A549 (cell line): ENCODE measurements at regions not wholly inside any gene's neighbourhood (a gene's known extent, or its start where the extent isn't known, plus 50 kb on each side); places are given as distances from the start of the nearest gene placed in this dataset.

ENCODE experiments used
- CHD2 ChIP-seq: fragments of 150-350 bp; IDR thresholded peaks from 2 replicates; pipeline ENCODE4 v1.6.1; 2014; ENCODE audit warnings: low read length; ENCODE audit not compliant: partially characterized antibody
- EHMT2 ChIP-seq: fragments of 200-600 bp; sonication (generic); IDR thresholded peaks from 2 replicates; pipeline ENCODE4 v1.6.1; 2016; ENCODE audit warnings: antibody characterized with exemption, low read depth, mild to moderate bottlenecking, moderate library complexity
- KDM1A ChIP-seq: fragments of 200-600 bp; sonication (generic); IDR thresholded peaks from 2 replicates; pipeline ENCODE4 v1.6.1; 2016; ENCODE audit warnings: low read depth, mild to moderate bottlenecking
- NPAS2 ChIP-seq: fragments of 250-450 bp; sonication (Bioruptor Pico); IDR thresholded peaks from 2 replicates; pipeline ENCODE4 v1.8.0; 2022; ENCODE audit warnings: mild to moderate bottlenecking, moderate library complexity, borderline replicate concordance
- ZNF302 ChIP-seq: fragments of 250-450 bp; sonication (Bioruptor Pico); IDR thresholded peaks from 2 replicates; pipeline ENCODE4 v1.9.0; 2021; ENCODE audit warnings: inconsistent platforms, mild to moderate bottlenecking, moderate library complexity
- TF ChIP-seq, protein P1 (sequence below): fragments of >200 bp; sonication (Bioruptor Twin); formaldehyde crosslinking; IDR thresholded peaks from 3 replicates; pipeline ENCODE4 v1.5.1; 2016
- TF ChIP-seq, protein P2 (sequence below): fragments of 200-600 bp; sonication (generic); IDR thresholded peaks from 2 replicates; pipeline ENCODE4 v1.6.1; 2016; ENCODE audit warnings: antibody characterized with exemption, mild to moderate bottlenecking, moderate library complexity

DNA sequence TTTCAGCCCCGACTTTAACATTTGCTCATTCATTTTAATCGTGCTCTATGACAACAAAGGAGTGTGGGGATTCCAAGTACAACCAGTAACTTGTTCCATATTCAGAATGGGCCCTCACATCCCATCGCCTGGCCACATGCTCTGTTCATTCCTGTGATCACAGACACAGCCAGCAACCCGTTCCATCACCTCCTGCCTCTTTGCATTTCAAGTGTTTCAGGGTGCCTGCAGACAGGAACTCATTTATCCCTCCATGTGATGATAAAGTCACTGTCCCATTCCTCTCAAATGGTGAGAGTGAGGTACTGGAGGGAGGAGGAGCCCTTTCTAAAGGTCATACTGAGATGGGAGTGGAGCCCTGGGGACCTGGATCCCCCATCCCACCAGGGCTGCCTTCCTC is 571.1 kb downstream of the MAT2B start:
- TF ChIP-seq EHMT2, result no peak
- TF ChIP-seq, protein P1, sequence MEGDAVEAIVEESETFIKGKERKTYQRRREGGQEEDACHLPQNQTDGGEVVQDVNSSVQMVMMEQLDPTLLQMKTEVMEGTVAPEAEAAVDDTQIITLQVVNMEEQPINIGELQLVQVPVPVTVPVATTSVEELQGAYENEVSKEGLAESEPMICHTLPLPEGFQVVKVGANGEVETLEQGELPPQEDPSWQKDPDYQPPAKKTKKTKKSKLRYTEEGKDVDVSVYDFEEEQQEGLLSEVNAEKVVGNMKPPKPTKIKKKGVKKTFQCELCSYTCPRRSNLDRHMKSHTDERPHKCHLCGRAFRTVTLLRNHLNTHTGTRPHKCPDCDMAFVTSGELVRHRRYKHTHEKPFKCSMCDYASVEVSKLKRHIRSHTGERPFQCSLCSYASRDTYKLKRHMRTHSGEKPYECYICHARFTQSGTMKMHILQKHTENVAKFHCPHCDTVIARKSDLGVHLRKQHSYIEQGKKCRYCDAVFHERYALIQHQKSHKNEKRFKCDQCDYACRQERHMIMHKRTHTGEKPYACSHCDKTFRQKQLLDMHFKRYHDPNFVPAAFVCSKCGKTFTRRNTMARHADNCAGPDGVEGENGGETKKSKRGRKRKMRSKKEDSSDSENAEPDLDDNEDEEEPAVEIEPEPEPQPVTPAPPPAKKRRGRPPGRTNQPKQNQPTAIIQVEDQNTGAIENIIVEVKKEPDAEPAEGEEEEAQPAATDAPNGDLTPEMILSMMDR, result no peak
- TF ChIP-seq, protein P2, sequence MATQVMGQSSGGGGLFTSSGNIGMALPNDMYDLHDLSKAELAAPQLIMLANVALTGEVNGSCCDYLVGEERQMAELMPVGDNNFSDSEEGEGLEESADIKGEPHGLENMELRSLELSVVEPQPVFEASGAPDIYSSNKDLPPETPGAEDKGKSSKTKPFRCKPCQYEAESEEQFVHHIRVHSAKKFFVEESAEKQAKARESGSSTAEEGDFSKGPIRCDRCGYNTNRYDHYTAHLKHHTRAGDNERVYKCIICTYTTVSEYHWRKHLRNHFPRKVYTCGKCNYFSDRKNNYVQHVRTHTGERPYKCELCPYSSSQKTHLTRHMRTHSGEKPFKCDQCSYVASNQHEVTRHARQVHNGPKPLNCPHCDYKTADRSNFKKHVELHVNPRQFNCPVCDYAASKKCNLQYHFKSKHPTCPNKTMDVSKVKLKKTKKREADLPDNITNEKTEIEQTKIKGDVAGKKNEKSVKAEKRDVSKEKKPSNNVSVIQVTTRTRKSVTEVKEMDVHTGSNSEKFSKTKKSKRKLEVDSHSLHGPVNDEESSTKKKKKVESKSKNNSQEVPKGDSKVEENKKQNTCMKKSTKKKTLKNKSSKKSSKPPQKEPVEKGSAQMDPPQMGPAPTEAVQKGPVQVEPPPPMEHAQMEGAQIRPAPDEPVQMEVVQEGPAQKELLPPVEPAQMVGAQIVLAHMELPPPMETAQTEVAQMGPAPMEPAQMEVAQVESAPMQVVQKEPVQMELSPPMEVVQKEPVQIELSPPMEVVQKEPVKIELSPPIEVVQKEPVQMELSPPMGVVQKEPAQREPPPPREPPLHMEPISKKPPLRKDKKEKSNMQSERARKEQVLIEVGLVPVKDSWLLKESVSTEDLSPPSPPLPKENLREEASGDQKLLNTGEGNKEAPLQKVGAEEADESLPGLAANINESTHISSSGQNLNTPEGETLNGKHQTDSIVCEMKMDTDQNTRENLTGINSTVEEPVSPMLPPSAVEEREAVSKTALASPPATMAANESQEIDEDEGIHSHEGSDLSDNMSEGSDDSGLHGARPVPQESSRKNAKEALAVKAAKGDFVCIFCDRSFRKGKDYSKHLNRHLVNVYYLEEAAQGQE, result no peak
- no peak for TF ChIP-seq ZNF302
- no peak for TF ChIP-seq NPAS2 (CRISPR knock-in tag)
- no peak for TF ChIP-seq CHD2
- TF ChIP-seq KDM1A, result no peak
